Stimulated activated naive CD4-positive, alpha-beta T cell (primary cell): ENCODE measurements at regions not wholly inside any gene's neighbourhood (a gene's known extent, or its start where the extent isn't known, plus 50 kb on each side); places are given as distances from the start of the nearest gene placed in this dataset.

Experiments used
- DNase-seq, 6 experiments: peaks; one replicate each; lab custom pipeline; 2025; lab: John Stamatoyannopoulos, UW

GRCh38 chr7:12741951-12742575 lies 54.6 kb downstream of the ARL4A start:
- no peak for DNase-seq

DNA sequence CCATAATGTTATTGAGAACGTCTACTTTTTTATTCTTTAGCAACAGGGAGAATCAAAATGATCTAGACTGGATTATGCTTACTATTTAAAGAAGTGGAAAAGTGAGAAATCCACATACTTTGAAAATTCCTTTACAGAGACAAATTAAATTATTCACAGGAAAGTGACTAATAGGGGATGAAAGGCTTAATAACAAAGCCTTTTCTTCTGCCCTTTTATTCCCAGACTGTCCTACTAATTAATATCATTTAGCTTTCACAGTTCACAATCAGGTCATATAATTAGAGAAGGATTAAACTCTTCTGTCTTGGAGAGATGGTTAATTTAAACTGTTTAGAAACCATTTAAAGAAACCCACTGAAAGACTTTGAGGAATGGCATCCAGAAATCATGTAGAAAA lies 58.8 kb downstream of the ARL4A start:
- DNase-seq = no peak

- no peak for DNase-seq
Measured at GRCh38 chr7:12747687-12748306, 60.4 kb downstream of the ARL4A start.

- no peak for DNase-seq
Measured at GRCh38 chr7:12749069-12749468, 61.6 kb downstream of the ARL4A start.

DNA sequence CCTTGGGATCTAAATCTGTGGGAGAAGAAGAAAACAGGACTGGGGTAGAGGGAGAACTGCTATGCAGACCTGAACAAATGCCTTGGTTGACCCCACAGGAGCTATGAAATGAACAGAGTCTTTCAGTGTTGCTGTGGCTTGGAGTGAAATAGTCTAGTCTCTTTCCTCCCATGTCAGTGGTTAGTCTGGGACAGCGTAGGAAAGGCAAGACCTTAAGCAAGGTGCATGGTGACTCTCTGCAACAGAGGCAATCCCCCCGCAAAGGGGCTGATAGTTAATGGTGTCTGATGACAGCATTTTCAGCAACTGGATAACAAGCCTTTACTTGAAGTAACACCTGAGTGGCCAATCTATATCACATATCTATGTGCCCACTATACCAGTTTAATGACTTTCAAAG lies 62.3 kb downstream of the ARL4A start:
- DNase-seq = no peak

DNA sequence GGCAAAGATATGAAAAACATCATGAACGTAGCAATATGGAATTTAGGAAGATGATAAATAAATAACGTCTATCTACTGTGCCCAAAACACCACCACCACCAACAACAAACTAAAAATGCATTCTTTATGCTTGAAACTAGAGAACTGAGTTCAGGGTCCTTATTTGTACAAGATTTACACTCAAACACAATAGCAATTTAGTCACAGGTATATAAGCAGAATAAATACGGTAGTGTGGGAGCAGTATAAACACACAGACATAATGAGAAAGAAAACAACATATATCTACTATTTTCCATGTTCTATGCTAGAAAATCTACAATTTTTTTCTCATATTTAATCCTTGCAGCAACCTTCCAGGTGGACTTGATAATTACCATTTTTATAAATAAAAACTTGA lies 64.3 kb downstream of the ARL4A start:
- DNase-seq = no peak

- no peak for DNase-seq
Measured at GRCh38 chr7:12754179-12754578, 66.7 kb downstream of the ARL4A start.

- DNase-seq = no peak
Measured at GRCh38 chr7:12756821-12757220, 69.4 kb downstream of the ARL4A start.

DNA sequence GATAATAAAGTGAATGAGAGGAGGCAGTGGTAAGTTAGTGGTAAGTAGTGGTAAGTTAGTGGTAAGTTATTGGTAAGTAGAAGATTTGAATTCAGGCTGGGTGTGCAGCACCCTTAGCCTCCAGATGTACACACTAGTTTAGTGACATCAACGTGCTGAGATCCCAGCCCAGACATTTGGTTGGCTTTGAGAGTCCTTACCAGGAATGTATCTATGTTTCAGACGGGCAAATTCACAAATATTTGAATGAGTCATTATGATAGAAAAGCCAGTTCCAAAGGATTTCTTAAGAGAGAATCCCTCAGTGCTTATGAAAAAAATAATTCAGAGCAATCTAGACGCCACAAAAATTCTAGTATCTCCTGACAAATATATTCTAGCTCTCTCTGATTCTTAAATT lies 70.0 kb downstream of the ARL4A start:
- no peak for DNase-seq

GRCh38 chr7:12759151-12759550 lies 71.7 kb downstream of the ARL4A start:
- no peak for DNase-seq

- no peak for DNase-seq
Measured at GRCh38 chr7:12761111-12761510, 73.7 kb downstream of the ARL4A start.

GRCh38 chr7:12761691-12762090 lies 74.3 kb downstream of the ARL4A start:
- DNase-seq = no peak

DNA sequence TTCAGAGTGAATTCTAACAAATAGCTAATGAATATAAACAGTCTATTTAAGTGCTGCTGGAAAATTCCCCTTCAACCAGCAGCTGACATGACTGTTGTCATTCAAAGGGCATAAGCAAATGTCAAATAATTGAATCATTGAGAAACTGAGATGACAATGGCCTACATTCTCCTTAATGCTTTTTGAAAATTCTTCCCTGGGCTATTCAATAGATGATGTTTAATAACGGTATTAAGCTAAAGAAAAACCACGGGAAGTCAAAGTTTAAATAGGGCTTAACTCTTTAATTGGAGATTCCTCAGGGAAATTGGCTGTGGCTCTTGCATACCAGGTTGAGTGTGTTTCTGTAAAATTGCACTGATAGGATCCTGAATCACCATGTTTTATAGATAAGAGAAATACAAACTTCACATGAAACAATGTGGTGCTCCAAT lies 77.0 kb downstream of the ARL4A start:
- no peak for DNase-seq

DNA sequence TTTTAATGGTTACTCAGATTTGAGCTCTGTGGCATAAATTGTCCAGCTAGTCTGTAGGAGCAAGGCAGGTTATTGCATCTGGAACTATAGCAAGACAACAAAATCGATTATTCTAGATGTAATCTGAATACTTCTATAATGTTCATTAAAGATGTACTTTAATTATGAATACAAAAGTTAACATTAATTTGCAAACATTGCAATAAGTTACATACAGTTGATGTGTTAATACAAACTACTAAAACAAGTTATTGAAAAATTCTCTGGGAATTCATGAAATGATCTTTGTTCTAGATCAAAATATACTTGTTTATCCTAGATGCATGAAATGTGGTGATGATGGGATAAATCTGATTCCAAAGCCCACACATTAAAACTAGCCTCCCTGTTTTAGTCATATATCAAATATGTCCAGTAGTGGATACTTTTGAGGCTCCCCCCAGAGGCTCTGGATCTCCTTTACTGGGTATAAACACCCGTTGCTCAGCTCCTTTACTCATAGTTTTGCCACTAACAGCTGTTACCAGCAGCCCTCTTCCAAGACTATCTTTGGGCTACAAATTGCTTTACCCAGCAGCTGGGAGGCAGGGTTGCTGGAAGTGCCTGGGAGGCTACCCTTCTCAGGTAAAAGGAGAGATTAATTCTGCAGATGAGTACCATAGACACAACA lies 78.1 kb downstream of the ARL4A start:
- no peak for DNase-seq

GRCh38 chr7:12766416-12766815 lies 79.0 kb downstream of the ARL4A start:
- DNase-seq = no peak

DNA sequence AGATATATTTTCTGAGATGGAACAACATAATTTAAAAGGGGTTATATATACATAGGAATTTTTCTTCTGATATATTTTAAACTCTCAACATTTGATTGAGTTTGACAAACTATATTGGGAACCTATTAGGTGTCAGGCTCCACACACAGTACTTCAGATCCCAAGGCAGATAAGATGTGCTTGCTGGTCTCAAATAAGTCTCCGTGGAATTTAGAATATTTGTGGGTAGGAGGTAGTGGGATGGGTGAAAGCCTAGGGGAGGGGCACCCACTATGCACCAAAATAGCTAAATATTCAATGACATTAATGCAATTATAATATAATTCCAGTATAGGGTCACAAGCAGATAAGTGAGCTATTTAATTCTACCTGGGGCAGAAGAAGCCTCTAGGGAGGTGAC lies 81.5 kb downstream of the ARL4A start:
- DNase-seq = no peak

GRCh38 chr7:12769444-12769843 lies 82.0 kb downstream of the ARL4A start:
- no peak for DNase-seq

- DNase-seq = no peak
Measured at GRCh38 chr7:12770227-12770975, 83.0 kb downstream of the ARL4A start.

DNA sequence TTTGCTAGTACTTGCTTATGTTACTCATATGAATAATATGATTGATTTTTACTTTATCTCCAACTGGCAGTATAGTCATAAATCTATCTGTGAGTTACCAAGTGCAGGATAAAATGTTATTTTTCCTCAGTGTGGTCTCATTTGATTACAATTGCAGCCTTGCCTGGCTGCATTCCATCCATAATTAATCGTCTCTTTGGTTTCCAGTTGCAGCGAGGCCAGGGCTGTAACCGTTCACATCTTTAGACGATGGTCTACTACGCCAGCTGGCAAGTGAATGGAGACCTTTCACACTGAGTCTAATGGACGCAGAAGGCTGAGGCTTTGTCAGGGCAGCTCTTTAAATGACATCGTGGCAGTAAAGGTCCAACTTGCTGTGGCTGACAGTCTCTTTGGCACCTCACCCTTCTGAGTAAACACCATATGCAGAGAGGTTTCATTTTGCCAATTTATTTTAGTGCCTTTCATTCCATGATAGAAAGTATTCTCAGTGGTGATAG lies 84.0 kb downstream of the ARL4A start:
- no peak for DNase-seq

DNA sequence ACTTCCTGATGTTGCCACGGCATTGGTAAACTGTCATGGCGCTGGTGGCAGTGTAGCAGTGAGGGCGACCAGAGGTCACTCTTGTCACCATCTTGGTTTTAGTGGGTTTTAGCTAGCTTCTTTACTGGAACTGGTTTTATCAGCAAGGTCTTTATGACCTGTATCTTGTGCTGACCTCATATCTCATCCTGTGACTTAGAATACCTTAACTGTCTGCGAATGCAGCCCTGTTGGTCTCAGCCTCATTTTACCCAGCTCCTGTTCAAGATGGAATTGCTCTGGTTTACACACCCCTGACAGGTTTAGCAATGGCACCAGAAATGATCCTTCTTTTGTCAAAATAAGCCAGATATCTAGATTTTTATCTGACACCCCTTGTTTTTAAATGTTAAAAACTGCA lies 85.3 kb downstream of the ARL4A start:
- DNase-seq = no peak

- no peak for DNase-seq
Measured at GRCh38 chr7:12777257-12777656, 89.8 kb downstream of the ARL4A start.

DNA sequence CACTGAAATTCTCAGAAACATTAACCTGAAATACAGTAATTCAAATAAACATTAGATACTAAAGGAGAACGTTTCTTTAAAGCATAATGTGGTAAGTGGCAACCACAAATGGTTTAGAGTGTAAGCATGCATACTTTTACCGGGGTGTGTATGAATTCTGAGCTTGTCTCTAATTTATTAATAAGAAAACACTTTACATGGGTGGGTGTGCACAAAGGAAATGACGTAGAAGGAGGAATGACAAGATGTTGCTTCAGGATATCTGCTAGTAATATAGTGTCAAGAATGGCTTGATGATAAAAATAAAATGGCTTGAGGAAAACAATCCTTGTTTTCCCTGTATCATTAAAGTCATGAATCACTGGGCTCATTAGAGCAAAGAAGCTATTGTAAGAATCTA lies 92.5 kb downstream of the ARL4A start:
- no peak for DNase-seq
